Epidermal melanocyte (primary cell): ENCODE measurements at regions not wholly inside any gene's neighbourhood (a gene's known extent, or its start where the extent isn't known, plus 50 kb on each side); places are given as distances from the start of the nearest gene placed in this dataset.
"Not testable (repeated sequence)": the region's sequence is repeated elsewhere in the genome, so short reads cannot be mapped to it uniquely, and the experiment has no call there.

ENCODE experiments used
- DNase-seq: peaks from one replicate; pipeline ENCODE4 v3.0.0; 2011; ENCODE audit warnings: low spot score; ENCODE audit not compliant: insufficient read length

DNA sequence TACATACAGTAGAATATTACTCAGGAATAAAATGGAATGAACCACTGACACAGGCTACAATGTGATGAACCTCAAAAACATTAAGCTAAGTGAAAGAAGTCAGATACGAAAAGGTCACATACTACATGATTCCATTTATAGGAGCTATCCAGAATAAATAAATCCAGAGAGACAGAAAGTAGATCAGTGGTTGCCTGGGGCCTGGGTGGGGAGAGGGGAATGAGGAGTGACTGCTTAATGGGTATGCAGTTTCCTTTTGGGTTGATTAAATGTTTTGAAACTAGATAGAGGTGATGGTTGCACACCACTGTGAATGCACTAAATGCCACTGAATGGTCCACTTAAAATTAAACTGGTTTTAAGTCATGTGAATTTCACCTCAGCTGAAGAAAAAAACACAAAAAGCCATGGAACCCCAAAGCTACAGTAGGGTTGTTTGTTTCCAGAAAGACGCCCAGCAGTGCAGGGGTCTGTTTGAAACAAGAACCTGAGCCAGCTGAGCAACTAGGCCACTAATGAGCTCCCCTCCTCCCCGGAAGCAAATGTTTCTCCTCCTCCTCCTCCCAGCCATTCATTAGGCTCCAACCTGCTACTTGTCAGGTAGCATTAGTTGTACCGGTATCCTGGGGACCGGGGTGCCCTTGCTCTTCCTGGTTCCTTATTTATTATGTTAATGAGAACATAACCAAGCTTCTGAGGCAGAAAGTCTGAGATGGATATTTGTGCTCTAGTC lies 168.4 kb downstream of the EVX1 start:
- no peak for DNase-seq

- no peak for DNase-seq
Observed at GRCh38 chr7:27412164-27412563, 169.6 kb downstream of the EVX1 start.

DNA sequence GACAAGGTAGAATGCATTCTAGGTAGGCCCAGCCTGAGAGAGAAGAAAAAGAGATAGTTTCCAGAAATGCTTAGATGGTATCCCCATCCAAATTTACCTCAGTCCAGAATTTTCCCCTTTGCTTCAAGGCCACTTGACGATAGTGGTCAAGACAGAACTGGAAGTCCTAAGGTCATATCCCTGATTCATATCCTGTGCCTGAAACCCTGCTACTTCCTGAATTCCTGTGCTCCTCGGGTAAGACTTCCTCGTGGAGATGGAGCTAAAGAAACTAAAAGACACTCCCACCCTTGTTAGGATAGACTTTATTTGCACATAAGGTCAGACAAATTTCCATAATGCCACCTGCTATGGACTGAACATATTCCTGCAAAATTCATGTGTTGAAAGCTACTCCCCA lies 175.9 kb downstream of the EVX1 start:
- no peak for DNase-seq

GRCh38 chr7:27419581-27420177 lies 177.1 kb downstream of the EVX1 start:
- no peak for DNase-seq

- no peak for DNase-seq
Observed at GRCh38 chr7:27420702-27421101, 178.1 kb downstream of the EVX1 start.

DNA sequence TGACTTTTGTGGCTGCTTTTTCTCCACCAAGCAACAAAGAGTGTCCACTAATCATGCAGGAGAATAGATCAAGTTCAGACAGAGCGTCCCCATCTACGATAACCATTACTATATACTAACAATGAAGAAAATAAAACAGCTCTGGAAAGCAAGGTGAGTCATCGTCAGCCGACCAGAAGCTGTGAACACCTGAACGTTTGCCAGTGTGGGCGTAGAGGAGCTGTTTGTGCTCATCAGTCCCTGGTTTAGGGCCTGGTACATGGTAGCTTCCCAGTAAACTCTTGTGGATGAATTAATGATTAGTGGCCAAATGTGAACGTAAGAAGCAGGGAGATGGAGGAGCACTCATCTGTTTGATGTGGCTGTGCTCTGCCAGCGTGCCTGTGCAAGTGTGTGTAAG lies 180.7 kb downstream of the EVX1 start:
- no peak for DNase-seq

- DNase-seq, result no peak
Observed at GRCh38 chr7:27423821-27424220, 181.2 kb downstream of the EVX1 start.

DNA sequence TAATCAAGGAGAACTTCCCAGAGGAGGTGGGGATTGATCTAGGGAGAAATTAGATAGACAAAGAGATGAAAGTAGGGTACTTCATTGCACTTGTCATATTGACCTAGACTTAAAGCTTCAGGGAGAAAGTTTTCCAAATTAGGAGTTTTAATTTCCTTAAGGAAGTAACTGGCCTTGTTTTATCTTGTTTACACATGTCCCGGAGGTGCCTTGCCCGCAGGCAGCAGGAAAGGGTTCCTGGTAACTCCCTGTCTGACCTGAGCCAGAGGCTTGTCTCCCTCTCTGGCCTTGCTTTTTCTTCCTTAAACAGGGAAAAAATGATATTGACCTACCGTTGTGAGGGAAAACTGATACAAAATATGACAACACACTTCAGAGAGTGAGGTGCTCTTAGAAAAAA lies 181.6 kb downstream of the EVX1 start:
- DNase-seq, result no peak

GRCh38 chr7:27424749-27425148 lies 182.1 kb downstream of the EVX1 start:
- DNase-seq, result no peak

GRCh38 chr7:27427416-27427815 lies 184.8 kb downstream of the EVX1 start:
- no peak for DNase-seq

GRCh38 chr7:27430105-27430504 lies 187.5 kb downstream of the EVX1 start:
- no peak for DNase-seq

DNA sequence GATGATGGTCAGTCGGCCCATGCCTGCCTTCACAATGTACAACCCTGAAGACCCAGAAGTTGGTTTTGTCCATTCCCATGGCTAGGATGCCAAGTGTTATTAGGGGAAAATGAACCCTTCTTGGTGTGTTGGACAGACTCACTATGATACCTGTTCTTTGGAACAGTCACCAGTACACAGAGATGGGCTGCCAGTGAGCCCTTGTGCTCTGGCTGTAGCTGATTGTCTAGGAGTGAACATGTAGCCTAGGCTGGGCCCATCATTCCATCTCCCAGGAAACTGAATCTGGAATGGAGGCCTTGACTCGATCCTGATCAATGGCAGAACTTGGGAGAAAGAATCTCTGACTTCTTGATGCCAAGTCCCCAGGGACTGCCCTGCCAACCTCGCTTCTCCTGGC lies 188.9 kb downstream of the EVX1 start:
- no peak for DNase-seq

DNA sequence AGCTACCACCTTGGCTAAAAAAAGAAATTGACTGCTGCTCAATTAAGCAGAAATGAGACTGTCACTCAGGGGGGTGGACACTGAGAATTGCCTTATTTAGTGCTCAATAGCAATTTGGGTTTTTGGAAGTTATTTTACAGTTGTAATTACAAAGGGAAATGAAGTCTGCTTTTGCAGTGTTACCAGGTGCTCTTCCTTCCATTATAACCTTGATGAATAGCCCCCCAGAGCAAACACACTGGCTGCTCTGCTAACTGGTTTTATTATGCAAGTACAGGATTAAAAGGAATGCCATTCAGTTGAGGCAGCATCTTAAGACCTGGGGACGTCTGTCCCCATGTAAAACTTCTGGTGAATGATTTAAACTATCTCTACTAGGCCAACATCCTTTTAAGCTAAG lies 191.0 kb downstream of the EVX1 start:
- DNase-seq, result no peak

- no peak for DNase-seq
Observed at GRCh38 chr7:27434756-27435400, 192.3 kb downstream of the EVX1 start.

DNA sequence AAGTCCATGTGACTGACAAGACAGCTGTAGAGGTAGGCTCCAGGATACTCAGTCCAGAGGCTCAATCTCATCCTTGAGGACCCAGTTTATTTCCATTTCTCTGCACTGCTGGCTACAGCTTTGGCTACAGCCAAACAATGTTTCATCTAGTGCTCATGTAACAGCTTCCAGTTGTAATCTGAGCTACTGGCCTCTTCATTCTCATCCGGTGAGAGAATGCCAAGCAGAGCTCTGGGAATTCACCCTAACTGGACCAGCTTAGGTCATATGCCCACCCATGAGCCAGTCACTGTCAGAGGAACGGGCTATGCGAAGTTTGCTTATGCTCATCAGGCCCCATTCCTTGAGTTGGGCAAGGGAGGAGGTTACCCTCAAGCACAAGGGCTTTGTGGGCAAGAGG lies 192.9 kb downstream of the EVX1 start:
- no peak for DNase-seq

GRCh38 chr7:27438881-27439589 lies 196.4 kb downstream of the EVX1 start:
- no peak for DNase-seq

DNA sequence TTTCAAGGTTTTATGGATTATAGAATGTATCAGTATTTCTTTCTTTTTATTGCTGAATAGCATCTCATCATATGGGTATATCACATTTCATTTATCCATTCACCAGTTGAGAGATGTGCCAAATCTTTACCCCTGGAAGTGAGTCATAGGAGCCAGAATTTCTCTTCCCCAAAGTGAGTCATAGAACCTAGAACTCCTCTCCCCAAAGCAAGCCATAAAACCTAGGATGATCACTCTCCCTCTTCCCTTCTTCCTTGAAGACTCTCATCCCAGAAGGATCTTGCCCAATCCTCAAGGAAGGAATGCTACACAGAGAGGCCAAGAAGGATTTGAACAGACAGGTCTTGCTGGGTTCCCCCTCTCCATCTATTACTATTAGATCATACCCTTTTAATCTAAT lies 199.9 kb downstream of the EVX1 start:
- no peak for DNase-seq

DNA sequence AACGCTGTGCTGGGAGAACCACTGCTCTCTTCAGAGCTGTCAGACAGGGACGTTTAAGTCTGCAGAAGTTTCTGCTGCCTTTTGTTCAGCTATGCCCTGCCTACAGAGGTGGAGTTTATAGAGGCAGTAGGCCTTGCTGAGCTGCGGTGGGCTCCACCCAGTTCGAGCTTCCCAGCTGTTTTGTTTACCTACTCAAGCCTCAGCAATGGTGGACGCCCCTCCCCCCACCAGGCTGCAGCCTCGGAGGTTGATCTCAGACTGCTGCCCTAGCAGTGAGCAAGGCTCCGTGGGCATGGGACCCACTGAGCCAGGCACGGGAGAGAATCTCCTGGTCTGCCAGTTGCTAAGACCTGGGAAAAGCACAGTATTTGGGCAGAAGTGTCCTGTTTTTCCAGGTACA lies 206.4 kb downstream of the EVX1 start:
- not testable (repeated sequence) for DNase-seq

DNA sequence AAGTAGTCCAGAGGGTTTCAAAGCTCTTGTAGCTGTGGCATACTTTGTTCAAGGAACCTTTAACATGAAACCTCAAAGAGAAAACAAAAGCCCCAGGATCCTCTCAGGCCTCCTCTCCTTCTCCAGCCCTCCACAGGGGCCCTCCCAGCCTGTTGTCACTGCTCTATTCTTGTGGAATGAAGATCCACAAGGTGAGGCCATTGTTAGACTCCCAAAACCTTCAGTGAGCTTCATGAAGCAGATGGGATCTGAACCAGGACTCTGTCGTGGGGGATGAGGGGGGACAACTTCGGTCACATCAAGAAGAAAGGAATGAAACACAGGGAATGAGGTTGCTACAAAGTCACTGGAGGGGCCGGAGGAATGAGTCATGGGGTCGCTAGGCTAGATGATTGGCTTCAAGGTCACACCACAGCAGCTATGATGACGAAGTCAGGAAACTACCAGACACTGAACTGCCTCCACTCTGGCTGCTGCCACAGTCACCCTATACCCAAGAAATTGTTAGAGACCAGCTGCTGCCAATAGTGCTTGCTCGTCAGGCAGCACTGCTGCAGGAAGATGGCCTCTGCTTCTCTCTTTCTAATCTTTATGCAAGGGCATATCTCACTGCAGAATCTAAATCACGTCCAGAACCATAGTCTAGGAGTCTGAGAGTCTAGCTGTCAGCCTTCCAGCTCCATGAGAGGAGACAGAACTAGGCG lies 208.8 kb downstream of the HIBADH start:
- DNase-seq, result no peak

DNA sequence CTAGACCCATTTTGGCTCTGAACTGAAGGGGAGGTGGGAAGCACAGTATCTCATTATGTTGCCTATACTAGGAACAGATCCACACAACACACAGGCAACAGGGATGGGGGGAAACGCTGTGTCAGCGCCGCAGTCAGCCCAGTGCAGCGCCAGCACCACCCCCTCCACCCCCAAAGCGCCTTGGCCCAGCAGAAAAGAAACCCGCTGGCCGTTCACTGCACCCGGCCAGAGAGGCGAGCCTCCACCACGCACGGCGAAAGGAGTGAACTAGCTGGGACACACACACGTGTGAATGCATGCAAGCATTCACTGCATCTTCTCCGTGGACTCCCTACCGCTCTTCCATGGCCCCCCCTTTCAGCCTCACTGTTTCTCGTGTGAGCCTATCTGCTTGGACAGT lies 205.6 kb downstream of the HIBADH start:
- not testable (repeated sequence) for DNase-seq
